GM12872 (cell line): ENCODE measurements at regions not wholly inside any gene's neighbourhood (a gene's known extent, or its start where the extent isn't known, plus 50 kb on each side); places are given as distances from the start of the nearest gene placed in this dataset.

Experiments
- TF ChIP-seq, protein P1 (sequence below): IDR thresholded peaks from 3 replicates; pipeline ENCODE4 v1.5.1; 2011; ENCODE audit warnings: low read depth, mild to moderate bottlenecking, low read length, moderate library complexity; ENCODE audit not compliant: insufficient read depth

DNA sequence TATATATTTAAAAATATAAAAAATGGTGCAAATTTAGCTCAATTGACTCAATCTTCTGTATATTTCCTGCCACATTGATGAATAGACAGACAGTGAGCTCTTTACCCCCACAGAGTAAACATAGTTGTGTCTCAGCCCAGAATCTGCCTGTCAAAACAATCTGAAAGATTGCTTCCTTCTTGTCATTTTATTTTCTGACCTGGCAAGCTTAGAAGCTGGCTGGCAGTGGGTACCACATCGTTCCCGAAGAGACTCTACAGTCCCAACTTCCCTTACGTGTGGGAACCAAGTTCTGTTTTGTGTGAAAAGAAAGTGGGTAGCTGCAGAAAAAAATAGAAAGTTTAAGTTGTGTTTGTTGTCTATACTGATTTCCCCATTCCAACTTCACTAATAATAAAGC lies 629.3 kb upstream of the NEGR1 start:
- TF ChIP-seq, protein P1, sequence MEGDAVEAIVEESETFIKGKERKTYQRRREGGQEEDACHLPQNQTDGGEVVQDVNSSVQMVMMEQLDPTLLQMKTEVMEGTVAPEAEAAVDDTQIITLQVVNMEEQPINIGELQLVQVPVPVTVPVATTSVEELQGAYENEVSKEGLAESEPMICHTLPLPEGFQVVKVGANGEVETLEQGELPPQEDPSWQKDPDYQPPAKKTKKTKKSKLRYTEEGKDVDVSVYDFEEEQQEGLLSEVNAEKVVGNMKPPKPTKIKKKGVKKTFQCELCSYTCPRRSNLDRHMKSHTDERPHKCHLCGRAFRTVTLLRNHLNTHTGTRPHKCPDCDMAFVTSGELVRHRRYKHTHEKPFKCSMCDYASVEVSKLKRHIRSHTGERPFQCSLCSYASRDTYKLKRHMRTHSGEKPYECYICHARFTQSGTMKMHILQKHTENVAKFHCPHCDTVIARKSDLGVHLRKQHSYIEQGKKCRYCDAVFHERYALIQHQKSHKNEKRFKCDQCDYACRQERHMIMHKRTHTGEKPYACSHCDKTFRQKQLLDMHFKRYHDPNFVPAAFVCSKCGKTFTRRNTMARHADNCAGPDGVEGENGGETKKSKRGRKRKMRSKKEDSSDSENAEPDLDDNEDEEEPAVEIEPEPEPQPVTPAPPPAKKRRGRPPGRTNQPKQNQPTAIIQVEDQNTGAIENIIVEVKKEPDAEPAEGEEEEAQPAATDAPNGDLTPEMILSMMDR = no peak

DNA sequence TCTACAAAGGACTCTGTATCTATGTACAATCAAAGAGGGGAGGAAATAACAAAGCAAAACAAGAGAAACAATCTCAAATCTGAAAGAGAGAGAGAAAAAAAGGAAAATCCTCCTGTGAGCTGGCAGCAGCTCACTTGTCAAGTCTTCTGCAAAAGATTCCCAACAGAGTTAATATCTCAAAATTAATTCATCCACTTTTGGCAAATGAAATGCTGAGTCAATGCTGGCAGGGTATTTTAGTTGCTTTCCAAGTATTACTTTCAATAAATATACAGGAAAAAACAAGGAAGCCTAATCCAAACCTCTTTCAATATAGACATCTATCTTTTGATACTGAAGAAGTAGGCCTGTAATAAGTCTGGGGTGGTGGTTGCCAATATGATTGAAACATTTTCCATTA lies 613.9 kb upstream of the NEGR1 start:
- TF ChIP-seq, protein P1 = no peak

DNA sequence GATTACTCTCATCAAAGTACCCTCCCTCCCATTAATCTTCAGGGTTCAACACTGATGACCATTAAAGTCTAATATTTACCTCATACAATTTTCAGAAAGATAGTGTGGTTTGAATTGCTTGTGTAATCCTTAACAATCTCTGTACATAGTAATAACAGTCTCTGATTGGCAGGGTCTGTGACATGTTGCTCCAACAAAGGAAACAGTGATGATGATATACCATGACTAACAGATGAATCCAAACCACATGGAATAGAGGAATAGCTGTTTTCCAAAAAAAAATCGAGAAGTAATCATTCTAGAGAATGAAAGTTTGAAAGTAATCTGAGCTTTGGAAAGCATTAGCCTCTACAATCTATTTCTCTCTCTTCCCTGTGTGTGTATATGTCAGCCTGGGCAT lies 610.1 kb upstream of the NEGR1 start:
- TF ChIP-seq, protein P1 = no peak

DNA sequence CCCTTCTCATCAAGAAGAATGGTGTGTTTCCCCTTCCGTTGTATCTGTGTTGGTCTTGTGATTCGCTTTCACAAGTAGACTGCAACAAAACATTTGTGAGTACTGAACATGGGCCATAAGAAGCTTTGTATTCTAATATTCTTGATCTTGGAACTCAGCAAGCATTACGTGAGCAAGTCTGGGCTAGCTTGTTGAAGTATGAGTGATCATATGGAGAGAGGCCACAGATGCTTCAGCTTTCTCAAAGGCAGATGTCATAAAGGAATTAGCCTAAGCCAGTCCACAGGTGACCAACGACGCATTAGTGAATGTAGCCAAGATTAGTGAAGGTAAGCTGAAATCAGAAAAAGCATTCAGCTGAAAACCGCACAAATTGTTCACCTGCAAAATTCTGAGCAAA lies 609.6 kb upstream of the NEGR1 start:
- TF ChIP-seq, protein P1 = no peak

DNA sequence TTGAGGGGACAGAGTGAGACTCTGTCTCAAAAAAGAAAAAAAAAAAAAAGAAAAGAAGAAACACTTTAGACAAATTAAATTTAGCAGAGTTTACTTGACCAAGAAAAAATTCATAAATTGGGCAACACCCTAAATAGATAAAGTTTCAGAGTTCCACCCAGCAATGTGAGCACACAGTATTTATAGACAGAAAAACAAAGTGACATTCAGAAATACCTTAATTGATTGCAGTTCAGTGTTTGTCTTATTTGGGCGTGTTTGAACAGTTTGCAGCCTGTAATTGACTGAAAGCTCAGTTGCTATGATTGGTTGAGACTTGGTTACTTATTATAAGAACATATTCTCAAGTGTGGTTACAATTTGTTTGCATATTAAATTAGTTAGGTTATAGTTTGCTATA lies 603.5 kb upstream of the NEGR1 start:
- TF ChIP-seq, protein P1 = no peak

DNA sequence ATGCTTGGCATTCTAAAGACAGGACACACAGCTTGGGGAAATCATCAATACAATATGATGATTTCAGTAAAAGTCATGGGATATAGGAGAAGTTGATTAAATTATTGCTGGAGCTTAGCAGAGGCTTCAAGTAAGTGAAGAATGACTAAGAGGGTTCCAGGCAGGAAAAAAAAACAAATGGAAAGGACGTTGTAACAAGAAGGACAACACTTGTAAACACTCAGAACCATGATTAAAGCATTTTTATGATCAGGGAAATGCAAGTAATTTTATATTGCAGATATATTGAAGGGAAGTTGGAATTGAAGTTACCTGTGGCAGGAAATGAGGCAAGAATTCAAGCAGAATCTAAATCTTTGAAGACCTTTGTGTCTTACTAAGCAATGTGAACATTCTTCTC lies 602.7 kb upstream of the NEGR1 start:
- TF ChIP-seq, protein P1 = no peak

DNA sequence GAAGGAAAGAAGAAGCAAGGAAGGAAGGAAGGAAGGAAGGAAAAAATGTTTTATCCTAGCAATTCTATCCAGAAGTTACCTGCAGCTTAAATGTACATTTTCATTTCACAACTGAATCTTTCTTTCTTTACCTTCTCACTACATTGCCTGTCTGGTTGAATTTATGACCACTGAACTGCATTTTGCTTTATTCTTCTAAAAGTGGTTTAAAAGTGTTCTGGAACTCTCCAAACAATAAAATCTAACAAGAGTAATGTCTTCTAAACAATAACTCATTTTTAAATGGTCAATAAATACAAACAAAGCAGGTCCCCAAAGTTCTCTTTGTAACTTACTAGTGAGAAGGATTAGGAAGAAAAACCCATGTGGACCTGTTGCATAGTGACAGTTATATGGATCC lies 587.5 kb upstream of the NEGR1 start:
- TF ChIP-seq, protein P1 = no peak

DNA sequence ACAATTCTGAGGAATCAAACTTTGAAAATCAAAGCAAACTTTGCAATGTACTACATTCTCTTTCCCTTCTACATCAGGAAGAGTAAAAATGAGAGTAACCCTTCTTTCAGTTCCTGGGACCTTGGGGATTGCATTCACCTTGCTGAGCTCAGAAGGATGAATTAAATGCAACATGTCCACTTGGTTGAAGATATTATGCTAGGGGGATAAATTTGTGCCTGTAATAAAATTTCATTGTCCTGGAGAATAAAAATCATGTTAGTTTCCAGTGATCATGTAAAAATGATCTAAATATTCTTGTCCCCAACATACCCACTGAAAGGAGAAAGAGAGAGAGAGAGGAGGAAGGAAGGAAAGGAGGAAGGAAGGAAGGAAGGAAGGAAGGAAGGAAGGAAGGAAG lies 587.1 kb upstream of the NEGR1 start:
- TF ChIP-seq, protein P1 = no peak
